ENCODE measurements at regions not wholly inside any gene's neighbourhood (a gene's known extent, or its start where the extent isn't known, plus 50 kb on each side); places are given as distances from the start of the nearest gene placed in this dataset.

- TF ChIP-seq POLR2A (IDR thresholded peaks at IDR 0.05) (no peak), CTCF (IDR thresholded peaks at IDR 0.05) (no peak)
Observed at GRCh38 chr13:89603187-89603586, 1744.3 kb upstream of the MIR17HG start.

Data from esophagus squamous epithelium (tissue), 4 donors.